ENCODE measurements at regions not wholly inside any gene's neighbourhood (a gene's known extent, or its start where the extent isn't known, plus 50 kb on each side); places are given as distances from the start of the nearest gene placed in this dataset.

DNA sequence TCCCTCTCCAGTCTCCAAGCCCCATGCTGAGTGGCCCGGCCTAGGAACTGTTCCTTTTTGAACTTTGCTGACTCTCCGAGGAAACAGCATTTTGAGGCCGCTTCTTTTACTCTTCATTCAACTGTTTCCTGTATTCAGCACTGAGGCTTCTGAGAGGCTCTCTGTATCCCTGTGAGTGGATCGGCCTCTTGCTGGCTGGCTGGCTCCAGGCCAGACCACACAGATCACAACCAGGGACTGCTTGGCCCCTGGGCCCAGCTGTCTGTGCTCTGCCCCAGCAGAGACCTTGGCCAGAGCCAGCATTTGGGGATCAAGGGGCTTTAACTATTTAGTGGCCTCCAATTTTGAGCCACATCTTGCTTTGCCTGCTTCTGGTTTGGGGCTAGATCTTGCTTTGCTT lies 75.6 kb upstream of the KL start:
- Histone ChIP-seq H3K27me3 (ENCODE audit: insufficient read depth, low read length) (no peaks in the 10 kb centered on the region), H3K4me3 (ENCODE audit: insufficient read depth, low read length) (no peak overlapping the region), H4K20me1 (ENCODE audit: insufficient read depth, low read length) (no peaks in the 10 kb centered on the region), H3K36me3 (ENCODE audit: insufficient read depth, low read length) (no peaks in the 10 kb centered on the region), H3K79me2 (ENCODE audit: insufficient read depth, low read length) (no peaks in the 10 kb centered on the region), H3K27ac (ENCODE audit: low read depth, low read length) (no peak overlapping the region), H3K4me1 (ENCODE audit: insufficient read depth, low read length) (peaks cover 10% of the 10 kb centered on the region), H2AFZ (ENCODE audit: low read length) (peak overlapping the region; percentile 32), H3K9me3 (ENCODE audit: low read depth, low read length) (no peaks in the 10 kb centered on the region), H3K4me2 (ENCODE audit: insufficient read depth, low read length) (peak overlapping the region; percentile 30)
- TF ChIP-seq, protein P1, sequence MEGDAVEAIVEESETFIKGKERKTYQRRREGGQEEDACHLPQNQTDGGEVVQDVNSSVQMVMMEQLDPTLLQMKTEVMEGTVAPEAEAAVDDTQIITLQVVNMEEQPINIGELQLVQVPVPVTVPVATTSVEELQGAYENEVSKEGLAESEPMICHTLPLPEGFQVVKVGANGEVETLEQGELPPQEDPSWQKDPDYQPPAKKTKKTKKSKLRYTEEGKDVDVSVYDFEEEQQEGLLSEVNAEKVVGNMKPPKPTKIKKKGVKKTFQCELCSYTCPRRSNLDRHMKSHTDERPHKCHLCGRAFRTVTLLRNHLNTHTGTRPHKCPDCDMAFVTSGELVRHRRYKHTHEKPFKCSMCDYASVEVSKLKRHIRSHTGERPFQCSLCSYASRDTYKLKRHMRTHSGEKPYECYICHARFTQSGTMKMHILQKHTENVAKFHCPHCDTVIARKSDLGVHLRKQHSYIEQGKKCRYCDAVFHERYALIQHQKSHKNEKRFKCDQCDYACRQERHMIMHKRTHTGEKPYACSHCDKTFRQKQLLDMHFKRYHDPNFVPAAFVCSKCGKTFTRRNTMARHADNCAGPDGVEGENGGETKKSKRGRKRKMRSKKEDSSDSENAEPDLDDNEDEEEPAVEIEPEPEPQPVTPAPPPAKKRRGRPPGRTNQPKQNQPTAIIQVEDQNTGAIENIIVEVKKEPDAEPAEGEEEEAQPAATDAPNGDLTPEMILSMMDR (IDR thresholded peaks at IDR 0.05; ENCODE audit: extremely low read depth, low read depth, low read length): no peak
- DNase-seq (ENCODE audit: insufficient read length, low spot score, missing footprints): no peak

DNA sequence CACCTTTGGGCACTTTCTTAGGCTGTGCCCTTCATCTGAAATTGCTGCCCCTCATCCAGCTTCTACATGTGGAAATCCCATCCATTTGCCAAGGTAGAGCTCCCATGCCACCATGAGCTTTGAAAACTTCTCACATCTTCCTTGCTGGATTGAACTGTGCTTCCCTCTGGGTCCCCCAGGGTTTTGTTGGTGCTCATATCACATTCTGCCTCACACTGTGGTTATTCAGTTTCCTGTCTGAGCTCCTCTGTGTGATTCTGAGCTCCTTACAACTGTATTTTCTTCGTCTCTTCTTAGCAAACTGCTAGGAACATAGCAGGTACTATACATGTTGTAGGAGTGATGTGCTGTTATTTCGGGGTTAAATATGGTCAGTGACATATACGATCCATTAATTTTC lies 74.9 kb upstream of the KL start:
- H3K9me3 ChIP-seq (ENCODE audit: low read depth, low read length): no peaks in the 10 kb centered on the region
- no peak overlapping the region for H3K4me3 ChIP-seq (ENCODE audit: insufficient read depth, low read length)
- no peak overlapping the region for H2AFZ ChIP-seq (ENCODE audit: low read length)
- H3K4me1 ChIP-seq (ENCODE audit: insufficient read depth, low read length): peaks cover 10% of the 10 kb centered on the region
- H3K4me2 ChIP-seq (ENCODE audit: insufficient read depth, low read length): no peak overlapping the region
- no peaks in the 10 kb centered on the region for H3K79me2 ChIP-seq (ENCODE audit: insufficient read depth, low read length)
- DNase-seq (ENCODE audit: insufficient read length, low spot score, missing footprints): no peak
- no peaks in the 10 kb centered on the region for H4K20me1 ChIP-seq (ENCODE audit: insufficient read depth, low read length)
- TF ChIP-seq, protein P1 (IDR thresholded peaks at IDR 0.05; ENCODE audit: extremely low read depth, low read depth, low read length): no peak
- no peak overlapping the region for H3K27ac ChIP-seq (ENCODE audit: low read depth, low read length)
- H3K36me3 ChIP-seq (ENCODE audit: insufficient read depth, low read length): no peaks in the 10 kb centered on the region
- no peaks in the 10 kb centered on the region for H3K27me3 ChIP-seq (ENCODE audit: insufficient read depth, low read length)

DNA sequence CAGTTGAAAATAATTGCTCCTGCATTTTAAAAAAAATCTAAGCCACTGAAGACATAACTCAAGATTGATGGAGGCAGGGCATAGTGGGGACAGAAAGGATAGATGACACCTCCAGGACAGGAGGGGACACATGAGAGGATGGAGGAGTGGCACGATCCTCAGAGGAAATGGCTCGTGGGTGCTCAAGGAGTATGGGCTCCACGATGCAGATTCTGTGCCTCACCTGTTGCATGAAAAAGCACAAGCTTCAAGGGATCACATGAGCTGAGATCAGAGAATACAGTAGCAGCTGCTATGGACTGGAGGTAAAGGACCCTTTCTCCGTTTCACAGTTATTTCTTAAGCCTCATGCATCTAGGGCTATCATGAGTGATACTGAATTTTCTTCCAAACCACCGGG lies 69.7 kb upstream of the KL start:
- Histone ChIP-seq H3K4me3 (ENCODE audit: insufficient read depth, low read length) (no peak overlapping the region), H3K79me2 (ENCODE audit: insufficient read depth, low read length) (no peaks in the 10 kb centered on the region), H2AFZ (ENCODE audit: low read length) (no peak overlapping the region), H3K27me3 (ENCODE audit: insufficient read depth, low read length) (peaks cover 26% of the 10 kb centered on the region), H3K4me1 (ENCODE audit: insufficient read depth, low read length) (no peaks in the 10 kb centered on the region), H3K36me3 (ENCODE audit: insufficient read depth, low read length) (no peaks in the 10 kb centered on the region), H3K27ac (ENCODE audit: low read depth, low read length) (no peak overlapping the region), H4K20me1 (ENCODE audit: insufficient read depth, low read length) (no peaks in the 10 kb centered on the region), H3K4me2 (ENCODE audit: insufficient read depth, low read length) (no peak overlapping the region), H3K9me3 (ENCODE audit: low read depth, low read length) (no peaks in the 10 kb centered on the region)
- DNase-seq (ENCODE audit: insufficient read length, low spot score, missing footprints): no peak
- TF ChIP-seq, protein P1 (IDR thresholded peaks at IDR 0.05; ENCODE audit: extremely low read depth, low read depth, low read length): no peak

DNA sequence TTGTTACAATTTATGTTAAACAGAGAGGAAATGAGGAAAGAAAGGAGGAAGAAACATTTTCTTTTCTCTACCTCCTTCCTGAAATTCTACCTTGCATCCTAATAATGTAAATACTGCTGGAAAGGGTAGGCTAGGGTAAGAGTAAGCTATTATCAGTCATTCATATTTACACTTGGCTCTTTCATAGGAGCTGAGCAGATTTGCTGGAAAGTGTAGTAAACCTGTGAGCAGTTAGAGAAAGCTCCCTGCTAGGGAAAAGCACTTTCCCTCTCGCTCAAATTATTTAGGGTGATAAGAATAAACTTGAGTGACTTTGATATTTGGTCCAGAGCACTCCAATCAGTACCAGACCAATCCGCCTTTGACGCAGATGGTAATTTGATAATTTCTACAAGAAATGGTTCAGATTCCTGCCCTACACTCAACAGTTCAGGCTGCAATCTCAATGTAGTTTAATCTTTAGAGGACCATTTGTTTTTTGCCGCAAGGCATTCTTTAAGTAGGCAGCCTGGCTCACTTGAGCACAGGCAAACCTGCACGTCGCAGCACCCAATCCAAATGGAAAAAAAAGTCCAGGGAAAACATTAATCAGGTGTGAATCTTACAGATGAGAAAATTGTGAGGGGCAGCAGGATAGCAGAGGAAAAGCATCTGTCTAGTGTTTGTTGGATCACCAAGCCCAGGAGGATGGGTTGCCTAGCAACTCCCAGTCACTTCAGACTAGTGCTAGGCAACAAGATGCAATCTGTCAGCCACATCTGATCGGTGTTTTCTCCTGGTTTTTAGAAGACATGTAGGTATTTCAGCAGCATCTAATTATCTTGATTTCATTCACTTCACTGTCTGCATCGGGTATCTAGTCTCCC lies 68.6 kb upstream of the KL start:
- no peaks in the 10 kb centered on the region for H3K36me3 ChIP-seq (ENCODE audit: insufficient read depth, low read length)
- no peak overlapping the region for H3K27ac ChIP-seq (ENCODE audit: low read depth, low read length)
- no peaks in the 10 kb centered on the region for H4K20me1 ChIP-seq (ENCODE audit: insufficient read depth, low read length)
- DNase-seq (ENCODE audit: insufficient read length, low spot score, missing footprints): no peak
- H3K4me1 ChIP-seq (ENCODE audit: insufficient read depth, low read length): no peaks in the 10 kb centered on the region
- H2AFZ ChIP-seq (ENCODE audit: low read length): no peak overlapping the region
- TF ChIP-seq, protein P1 (IDR thresholded peaks at IDR 0.05; ENCODE audit: extremely low read depth, low read depth, low read length): no peak
- no peaks in the 10 kb centered on the region for H3K79me2 ChIP-seq (ENCODE audit: insufficient read depth, low read length)
- H3K9me3 ChIP-seq (ENCODE audit: low read depth, low read length): no peaks in the 10 kb centered on the region
- peaks cover 26% of the 10 kb centered on the region for H3K27me3 ChIP-seq (ENCODE audit: insufficient read depth, low read length)
- H3K4me2 ChIP-seq (ENCODE audit: insufficient read depth, low read length): no peak overlapping the region
- H3K4me3 ChIP-seq (ENCODE audit: insufficient read depth, low read length): no peak overlapping the region
